Activated CD8-positive, alpha-beta T cell treated with anti-CD3 and anti-CD28 coated beads for 36 hours (primary cell): ENCODE measurements at regions not wholly inside any gene's neighbourhood (a gene's known extent, or its start where the extent isn't known, plus 50 kb on each side); places are given as distances from the start of the nearest gene placed in this dataset.

ENCODE experiments used
- ATAC-seq: fragments of 200-7000 bp; cut with Tn5 transposase; one replicate; pipeline ENCODE4 v1.10.0; 2021; ENCODE audit warnings: mild to moderate bottlenecking, moderate library complexity
- CTCF ChIA-PET: fragments of 350-600 bp; sonication (Branson Sonifier 250); formaldehyde crosslinking; loops from one replicate; lab custom pipeline; 2021; ENCODE audit warnings: antibody characterized with exemption; lab: Charles Lee
- POLR2A ChIA-PET: fragments of 350-600 bp; sonication (Branson Sonifier 250); formaldehyde crosslinking; loops from one replicate; lab custom pipeline; 2021; ENCODE audit warnings: antibody characterized with exemption; lab: Charles Lee
- DNase-seq: peaks from one replicate; pipeline ENCODE4 v3.0.0-alpha.2; 2020
- H3K27ac Mint-ChIP-seq: one replicate; pipeline ENCODE4 v1.8.0; 2021; ENCODE audit warnings: mild to moderate bottlenecking, mixed read lengths
- H3K27me3 Mint-ChIP-seq: one replicate; pipeline ENCODE4 v1.8.0; 2021; ENCODE audit warnings: mixed read lengths
- H3K36me3 Mint-ChIP-seq: one replicate; pipeline ENCODE4 v1.8.0; 2021; ENCODE audit warnings: low read depth, mixed read lengths
- H3K4me1 Mint-ChIP-seq: one replicate; pipeline ENCODE4 v1.8.0; 2021; ENCODE audit warnings: low read depth, mixed read lengths
- H3K4me3 Mint-ChIP-seq: one replicate; pipeline ENCODE4 v1.8.0; 2021; ENCODE audit warnings: mild to moderate bottlenecking, moderate library complexity, mixed read lengths
- H3K9me3 Mint-ChIP-seq: one replicate; pipeline ENCODE4 v1.8.0; 2021; ENCODE audit warnings: mixed read lengths
- CTCF ChIP-seq: fragments of 200-600 bp; IDR thresholded peaks from one replicate; pipeline ENCODE4 v1.8.0; 2022; ENCODE audit warnings: antibody characterized with exemption, mild to moderate bottlenecking
- intact Hi-C: fragments of 100-400 bp; cut with micrococcal nuclease; formaldehyde crosslinking; loops from one replicate; pipeline ENCODE4 v1.10.0; 2022

- DNase-seq (no peak), ATAC-seq (no peak)
- ChIA-PET POLR2A (no interaction called here), CTCF (no interaction called here)
- no peak for TF ChIP-seq CTCF
- H3K9me3 Mint-ChIP-seq: no peaks in the 10 kb centered on the region
- H3K4me3 Mint-ChIP-seq: no peak overlapping the region
- no peaks in the 10 kb centered on the region for H3K27me3 Mint-ChIP-seq
- intact Hi-C loops: no loop called here
- H3K27ac Mint-ChIP-seq: no peak overlapping the region
- no peaks in the 10 kb centered on the region for H3K36me3 Mint-ChIP-seq
- H3K4me1 Mint-ChIP-seq: no peaks in the 10 kb centered on the region
Measured at GRCh38 chr1:238404481-238404880, 513.8 kb upstream of the ZP4 start.

GRCh38 chr1:238401144-238401543, 510.4 kb upstream of the ZP4 start:
- Mint-ChIP-seq H3K36me3 (no peaks in the 10 kb centered on the region), H3K4me1 (no peaks in the 10 kb centered on the region), H3K27me3 (no peaks in the 10 kb centered on the region), H3K4me3 (no peak overlapping the region), H3K9me3 (no peaks in the 10 kb centered on the region), H3K27ac (no peak overlapping the region)
- POLR2A ChIA-PET: no interaction called here
- intact Hi-C loops: no loop called here
- CTCF ChIA-PET: no interaction called here
- no peak for TF ChIP-seq CTCF
- ATAC-seq (no peak), DNase-seq (no peak)

GRCh38 chr1:238399558-238399957, 508.8 kb upstream of the ZP4 start:
- no peaks in the 10 kb centered on the region for H3K4me1 Mint-ChIP-seq
- POLR2A ChIA-PET: no interaction called here
- DNase-seq (no peak), ATAC-seq (no peak)
- CTCF ChIA-PET: no interaction called here
- no peaks in the 10 kb centered on the region for H3K36me3 Mint-ChIP-seq
- no peaks in the 10 kb centered on the region for H3K9me3 Mint-ChIP-seq
- no peak overlapping the region for H3K4me3 Mint-ChIP-seq
- H3K27ac Mint-ChIP-seq: no peak overlapping the region
- intact Hi-C loops: no loop called here
- no peaks in the 10 kb centered on the region for H3K27me3 Mint-ChIP-seq
- no peak for TF ChIP-seq CTCF

- ATAC-seq (no peak), DNase-seq (no peak)
- Mint-ChIP-seq H3K9me3 (peaks cover 1% of the 10 kb centered on the region), H3K27ac (no peak overlapping the region), H3K36me3 (no peaks in the 10 kb centered on the region), H3K4me3 (no peak overlapping the region), H3K4me1 (no peaks in the 10 kb centered on the region), H3K27me3 (no peaks in the 10 kb centered on the region)
- POLR2A ChIA-PET: no interaction called here
- intact Hi-C loops: no loop called here
- no peak for TF ChIP-seq CTCF
- CTCF ChIA-PET: no interaction called here
Measured at GRCh38 chr1:238396140-238396539, 505.4 kb upstream of the ZP4 start.

GRCh38 chr1:238384381-238384780, 493.7 kb upstream of the ZP4 start:
- Mint-ChIP-seq H3K36me3 (no peaks in the 10 kb centered on the region), H3K27ac (no peak overlapping the region), H3K9me3 (peaks cover 7% of the 10 kb centered on the region), H3K4me3 (no peak overlapping the region), H3K4me1 (no peaks in the 10 kb centered on the region), H3K27me3 (no peaks in the 10 kb centered on the region)
- intact Hi-C loops: no loop called here
- CTCF ChIA-PET: no interaction called here
- no peak for TF ChIP-seq CTCF
- DNase-seq: no peak
- POLR2A ChIA-PET: no interaction called here
- ATAC-seq: no peak
